GM23248 (cell line): ENCODE measurements at regions not wholly inside any gene's neighbourhood (a gene's known extent, or its start where the extent isn't known, plus 50 kb on each side); places are given as distances from the start of the nearest gene placed in this dataset.

ENCODE experiments used
- DNase-seq: peaks from one replicate; pipeline ENCODE4 v3.0.0-alpha.2; 2015
- H2AFZ ChIP-seq: fragments of 200-600 bp; sonication (generic); 2 replicates; pipeline ENCODE4 v1.6.1; 2016; ENCODE audit warnings: antibody characterized with exemption
- H3F3A ChIP-seq: fragments of 200-600 bp; sonication (generic); 2 replicates; pipeline ENCODE4 v1.6.1; 2016; ENCODE audit warnings: mild to moderate bottlenecking, antibody characterized with exemption, mixed run types; ENCODE audit not compliant: insufficient read depth
- H3K27ac ChIP-seq: fragments of 200-600 bp; sonication (generic); 2 replicates; pipeline ENCODE4 v1.5.1; 2016; ENCODE audit warnings: mild to moderate bottlenecking
- H3K27me3 ChIP-seq: fragments of 200-600 bp; sonication (generic); replicated peaks from 2 replicates; pipeline ENCODE4 v1.6.1; 2016; ENCODE audit warnings: mild to moderate bottlenecking; ENCODE audit not compliant: insufficient read depth
- H3K36me3 ChIP-seq: fragments of 200-600 bp; sonication (generic); 2 replicates; pipeline ENCODE4 v1.6.1; 2016; ENCODE audit warnings: low read depth, mild to moderate bottlenecking
- H3K4me1 ChIP-seq: fragments of 200-600 bp; sonication (generic); 2 replicates; pipeline ENCODE4 v1.6.1; 2016; ENCODE audit warnings: mild to moderate bottlenecking; ENCODE audit not compliant: insufficient read depth
- H3K4me2 ChIP-seq: fragments of 200-600 bp; sonication (generic); one replicate; pipeline ENCODE4 v1.6.1; 2016; ENCODE audit warnings: mild to moderate bottlenecking; ENCODE audit not compliant: unreplicated experiment
- H3K4me3 ChIP-seq: fragments of 200-600 bp; sonication (generic); 2 replicates; pipeline ENCODE4 v1.5.1; 2016; ENCODE audit warnings: mild to moderate bottlenecking
- H3K79me2 ChIP-seq: fragments of 200-600 bp; sonication (generic); 2 replicates; pipeline ENCODE4 v1.6.1; 2016; ENCODE audit warnings: mild to moderate bottlenecking; ENCODE audit not compliant: insufficient read depth
- H3K9ac ChIP-seq: fragments of 200-600 bp; sonication (generic); 2 replicates; pipeline ENCODE4 v1.6.1; 2016; ENCODE audit warnings: mild to moderate bottlenecking
- H3K9me2 ChIP-seq: fragments of 200-600 bp; sonication (generic); 2 replicates; pipeline ENCODE4 v1.6.1; 2016; ENCODE audit warnings: mixed run types, mild to moderate bottlenecking, moderate library complexity; ENCODE audit not compliant: insufficient read depth
- H3K9me3 ChIP-seq: fragments of 200-600 bp; sonication (generic); one replicate; pipeline ENCODE4 v1.6.1; 2017; ENCODE audit warnings: low read depth
- H4K20me1 ChIP-seq: fragments of 200-600 bp; sonication (generic); 2 replicates; pipeline ENCODE4 v1.6.0; 2016; ENCODE audit not compliant: insufficient read depth
- EZH2 ChIP-seq: fragments of 200-600 bp; sonication (generic); IDR thresholded peaks from 2 replicates; pipeline ENCODE4 v1.6.1; 2018; ENCODE audit warnings: antibody characterized with exemption, mild to moderate bottlenecking; ENCODE audit not compliant: insufficient read depth, poor library complexity, severe bottlenecking
- EZH2phosphoT487 ChIP-seq: fragments of 200-600 bp; sonication (generic); IDR thresholded peaks from 2 replicates; pipeline ENCODE4 v1.6.1; 2018; ENCODE audit warnings: antibody characterized with exemption, moderate library complexity, mild to moderate bottlenecking, low read depth; ENCODE audit not compliant: insufficient read depth
- WGBS, 2 experiments: methylation state at CpG; one replicate each; pipeline ENCODE4 v1.1.6; 2015 to 2017; ENCODE audit warnings: low lambda C conversion rate in 2 of 2, low coverage in 1 of 2; ENCODE audit errors: missing lambda C conversion rate in 2 of 2; 5-methylcytosine and 5-hydroxymethylcytosine counted together
- in situ Hi-C: fragments of 300-500 bp; cut with MboI; formaldehyde crosslinking; loops from 2 replicates; pipeline ENCODE4 v1.15.0; 2020

DNA sequence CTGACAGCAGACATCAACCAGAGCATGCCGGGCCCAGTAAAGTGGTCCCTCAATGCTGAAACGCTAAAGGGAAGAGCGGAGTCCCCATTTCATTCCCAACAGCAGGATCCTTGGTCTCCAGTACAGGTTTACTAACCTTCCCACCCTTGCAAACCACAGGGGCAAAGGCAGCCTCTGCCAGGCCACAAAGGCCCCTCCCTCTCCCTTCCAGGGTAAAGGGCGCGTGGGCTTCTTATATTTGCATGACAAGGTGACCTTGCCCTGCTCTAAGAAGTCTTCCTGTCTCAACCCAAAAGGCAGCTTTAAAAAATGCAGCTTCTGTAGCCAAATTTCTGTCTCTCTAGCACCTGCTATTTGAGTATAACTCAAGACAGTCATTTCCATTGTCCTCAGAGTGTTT is 131.5 kb upstream of the PTCH1 start:
- Histone ChIP-seq H3K9me3 (no peaks in the 10 kb centered on the region), H2AFZ (no peak overlapping the region), H3K79me2 (no peaks in the 10 kb centered on the region), H4K20me1 (no peaks in the 10 kb centered on the region), H3F3A (0 out of 2 replicates have a peak, but pooled peaks cover 7% of the 10 kb centered on the region), H3K27ac (no peak overlapping the region), H3K36me3 (no peaks in the 10 kb centered on the region), H3K4me2 (no peak overlapping the region), H3K9ac (no peak overlapping the region), H3K9me2 (no peaks in the 10 kb centered on the region), H3K4me1 (0 out of 2 replicates have a peak, but pooled peaks cover 4% of the 10 kb centered on the region), H3K27me3 (no peaks in the 10 kb centered on the region), H3K4me3 (no peak overlapping the region)
- in situ Hi-C loops, result no loop called here
- TF ChIP-seq EZH2phosphoT487 (no peak), EZH2 (no peak)
- 76 to 91% methylated on average over 5 of the region's 5 CpGs for WGBS, 2 experiments
- DNase-seq, result no peak

DNA sequence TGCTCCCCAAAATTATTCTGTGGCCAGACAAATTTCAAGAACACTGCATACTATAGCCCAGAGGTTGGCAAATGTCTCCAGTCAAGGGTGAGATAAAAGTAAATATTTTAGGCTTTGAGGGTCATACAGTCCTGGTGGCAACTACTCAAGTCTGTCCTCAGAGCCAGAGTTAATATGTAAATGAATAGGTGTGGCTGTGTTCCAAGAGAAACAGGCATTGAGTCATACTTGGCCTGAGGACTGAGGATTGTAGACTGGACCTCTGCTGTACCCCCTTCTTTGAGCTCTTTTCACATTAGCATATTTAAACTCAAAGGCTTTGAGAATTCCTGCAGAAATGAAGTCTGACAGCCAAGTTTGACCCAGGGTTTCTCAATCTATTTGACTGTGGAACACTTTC is 129.2 kb upstream of the PTCH1 start:
- Histone ChIP-seq H3K27me3 (no peaks in the 10 kb centered on the region), H3K36me3 (no peaks in the 10 kb centered on the region), H3F3A (0 out of 2 replicates have a peak, but pooled peaks cover 7% of the 10 kb centered on the region), H3K4me2 (no peak overlapping the region), H3K27ac (no peak overlapping the region), H3K4me3 (no peak overlapping the region), H3K4me1 (0 out of 2 replicates have a peak, but pooled peaks cover 4% of the 10 kb centered on the region), H3K9ac (no peak overlapping the region), H3K79me2 (no peaks in the 10 kb centered on the region), H3K9me3 (no peaks in the 10 kb centered on the region), H4K20me1 (no peaks in the 10 kb centered on the region), H3K9me2 (no peaks in the 10 kb centered on the region), H2AFZ (no peak overlapping the region)
- no peak for TF ChIP-seq EZH2
- no peak for TF ChIP-seq EZH2phosphoT487
- DNase-seq, result peak; percentile 10
- in situ Hi-C loops, result no loop called here

DNA sequence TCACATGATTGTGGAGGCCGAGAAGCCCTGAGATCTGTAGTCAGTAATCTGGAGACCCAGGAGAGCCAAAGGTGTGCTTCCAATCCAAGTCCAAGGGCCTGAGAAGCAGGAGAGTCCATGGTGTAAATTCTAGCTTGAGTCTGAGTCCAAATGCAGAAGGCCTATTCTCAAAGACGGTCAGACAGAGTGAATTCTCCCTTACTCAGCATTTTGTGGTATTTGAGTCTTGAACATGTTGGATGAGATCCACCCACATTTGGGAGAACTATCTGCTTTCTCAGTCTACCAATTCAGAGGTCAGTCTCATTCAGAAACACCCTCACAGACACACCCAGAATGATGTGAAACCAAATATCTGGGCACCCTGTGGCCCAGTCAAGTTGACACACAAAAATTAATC is 128.8 kb upstream of the PTCH1 start:
- no peak overlapping the region for H3K4me2 ChIP-seq
- H2AFZ ChIP-seq, result no peak overlapping the region
- no peaks in the 10 kb centered on the region for H3K9me3 ChIP-seq
- H3K79me2 ChIP-seq, result no peaks in the 10 kb centered on the region
- H3K9ac ChIP-seq, result no peak overlapping the region
- H3K4me1 ChIP-seq, result 0 out of 2 replicates have a peak, but pooled peaks cover 4% of the 10 kb centered on the region
- H3K9me2 ChIP-seq, result no peaks in the 10 kb centered on the region
- H4K20me1 ChIP-seq, result no peaks in the 10 kb centered on the region
- no peak for DNase-seq
- TF ChIP-seq EZH2, result no peak
- no peak for TF ChIP-seq EZH2phosphoT487
- H3K27ac ChIP-seq, result no peak overlapping the region
- H3K27me3 ChIP-seq, result no peaks in the 10 kb centered on the region
- 45 to 50% methylated on average over 2 of the region's 2 CpGs for WGBS, 2 experiments
- no peaks in the 10 kb centered on the region for H3K36me3 ChIP-seq
- H3F3A ChIP-seq, result 0 out of 2 replicates have a peak, but pooled peaks cover 7% of the 10 kb centered on the region
- no peak overlapping the region for H3K4me3 ChIP-seq
- in situ Hi-C loops, result no loop called here

DNA sequence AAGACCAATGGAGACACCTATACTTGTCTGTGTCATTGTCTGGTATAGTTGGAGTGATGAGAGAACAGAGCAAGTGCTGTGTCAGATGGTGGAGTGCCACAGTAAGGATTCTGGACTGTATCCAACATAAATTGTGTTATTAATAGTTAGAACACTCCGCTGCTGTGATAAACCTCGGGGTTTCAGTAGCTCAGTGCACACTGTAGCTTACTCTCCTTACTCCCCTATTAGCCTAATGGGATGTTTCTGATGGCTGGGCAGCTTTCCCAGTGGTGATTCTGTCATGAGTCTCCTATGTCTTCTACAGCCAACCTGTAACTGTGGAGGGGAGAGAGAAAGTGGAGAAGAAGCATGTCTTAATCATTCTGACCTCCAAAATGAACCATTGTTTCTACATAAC is 127.6 kb upstream of the PTCH1 start:
- no peak overlapping the region for H3K27ac ChIP-seq
- WGBS, 2 experiments, result 8 to 19% methylated on average over 2 of the region's 2 CpGs
- in situ Hi-C loops, result no loop called here

DNA sequence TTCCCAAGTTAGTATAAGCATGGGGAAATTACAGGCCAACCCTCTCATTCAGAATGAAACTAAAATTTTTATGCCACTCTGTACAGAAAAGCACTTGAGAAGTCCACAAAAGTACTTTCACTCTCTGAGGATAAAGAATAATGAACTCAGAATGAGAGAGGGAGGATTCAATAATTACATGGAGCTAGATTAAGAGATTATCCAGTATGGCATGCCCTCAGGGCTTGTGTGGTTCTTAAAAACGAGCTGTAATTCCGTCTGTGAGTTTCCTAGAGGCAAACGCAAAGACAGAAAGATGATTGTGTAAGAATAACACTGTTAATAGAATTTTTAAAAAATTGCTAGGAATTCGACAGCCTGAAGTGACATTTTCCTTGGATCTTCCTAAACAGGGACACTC is 126.8 kb upstream of the PTCH1 start:
- Histone ChIP-seq H3K4me2 (no peak overlapping the region), H3K36me3 (no peaks in the 10 kb centered on the region), H2AFZ (no peak overlapping the region), H3K4me3 (no peak overlapping the region), H4K20me1 (no peaks in the 10 kb centered on the region), H3K9me2 (no peaks in the 10 kb centered on the region), H3K79me2 (no peaks in the 10 kb centered on the region), H3K27me3 (no peaks in the 10 kb centered on the region; the same call in 1 of the 2 replicates), H3K4me1 (no peaks in the 10 kb centered on the region), H3F3A (no peaks in the 10 kb centered on the region), H3K9me3 (no peaks in the 10 kb centered on the region), H3K27ac (no peak overlapping the region), H3K9ac (no peak overlapping the region)
- TF ChIP-seq EZH2phosphoT487 (no peak), EZH2 (no peak)
- DNase-seq, result no peak
- WGBS, 2 experiments, result 28% methylated on average over 4 of the region's 4 CpGs
- in situ Hi-C loops, result no loop called here

More for the DNA sequence above, 127.6 kb upstream of the PTCH1 start:
- Histone ChIP-seq H3K36me3 (no peaks in the 10 kb centered on the region), H3K27me3 (no peaks in the 10 kb centered on the region; the same call in 1 of the 2 replicates), H4K20me1 (no peaks in the 10 kb centered on the region), H3K9ac (no peak overlapping the region), H2AFZ (no peak overlapping the region), H3K4me1 (no peaks in the 10 kb centered on the region), H3K4me2 (no peak overlapping the region), H3K4me3 (no peak overlapping the region), H3K9me2 (no peaks in the 10 kb centered on the region), H3K9me3 (no peaks in the 10 kb centered on the region), H3F3A (0 out of 2 replicates have a peak, but pooled peaks cover 2% of the 10 kb centered on the region), H3K79me2 (no peaks in the 10 kb centered on the region)
- TF ChIP-seq EZH2 (no peak), EZH2phosphoT487 (no peak)
- peak; percentile 40 for DNase-seq
